HepG2 (cell line): ENCODE measurements at regions not wholly inside any gene's neighbourhood (a gene's known extent, or its start where the extent isn't known, plus 50 kb on each side); places are given as distances from the start of the nearest gene placed in this dataset.

Source experiments
- ATAC-seq: fragments of 200-7000 bp; cut with Tn5 transposase; 3 replicates; pipeline ENCODE4 v1.9.1; 2020; ENCODE audit warnings: mild to moderate bottlenecking, moderate library complexity
- BruUV-seq: library from RNA; stranded (reverse); fragments of 400-500 nt; replicated peaks from 2 replicates; lab custom pipeline; 2021; lab: Mats Ljungman, UMichigan
- CTCF ChIA-PET: fragments of 300-600 bp; formaldehyde crosslinking; extraction: SDS; loops from one replicate; lab custom pipeline; 2021; ENCODE audit warnings: low total read pairs, inconsistent platforms, low intra/inter-chr PET ratio; lab: Yijun Ruan, JAX
- POLR2A ChIA-PET: fragments of 350-600 bp; sonication (Branson Sonifier 250); formaldehyde crosslinking; loops from one replicate; lab custom pipeline; 2020; ENCODE audit warnings: antibody characterized with exemption, inconsistent platforms; lab: Yijun Ruan, JAX
- DNase-seq: peaks from one replicate; pipeline ENCODE4 v3.0.0-alpha.2; 2015; ENCODE audit warnings: low spot score
- FAIRE-seq: peaks from 3 replicates; lab custom pipeline; 2011; peaks lifted over from hg19 to GRCh38; lab: Jason Lieb, UNC
- H2AFZ ChIP-seq: one replicate; pipeline ENCODE4 v1.6.1; 2011; ENCODE audit warnings: low read length, inconsistent platforms
- H3K27ac ChIP-seq: fragments of 300-600 bp; 3 replicates; pipeline ENCODE4 v1.8.0; 2011; ENCODE audit warnings: mixed run types, mild to moderate bottlenecking, mixed read lengths, low read length, inconsistent platforms; ENCODE audit not compliant: insufficient read depth; ENCODE audit errors: extremely low read length
- H3K27me3 ChIP-seq, 2 experiments: fragments of 200-600 bp in 1 of 2; 2 replicates in 1 of 2; 3 replicates in 1 of 2; pipeline versions ENCODE4 v1.6.0 to v1.8.0; 2011; ENCODE audit warnings: low read length in 2 of 2, mild to moderate bottlenecking in 2 of 2, moderate library complexity in 2 of 2, inconsistent platforms in 1 of 2; ENCODE audit not compliant: insufficient read depth in 2 of 2, control insufficient read depth in 1 of 2
- H3K36me3 ChIP-seq, 2 experiments: fragments of 200-600 bp in 1 of 2; replicated peaks in 1 of 2; 2 replicates in 1 of 2; 3 replicates in 1 of 2; pipeline versions ENCODE4 v1.5.1 to v1.8.0; 2011; ENCODE audit warnings: low read length in 2 of 2, inconsistent platforms in 1 of 2; ENCODE audit not compliant: insufficient read depth in 2 of 2, control insufficient read depth in 1 of 2
- H3K4me1 ChIP-seq: 2 replicates; pipeline ENCODE4 v1.5.1; 2012; ENCODE audit warnings: low read length, inconsistent platforms; ENCODE audit not compliant: insufficient read depth
- H3K4me2 ChIP-seq: 2 replicates; pipeline ENCODE4 v1.6.0; 2011; ENCODE audit warnings: low read depth, low read length, inconsistent platforms
- H3K4me3 ChIP-seq, 3 experiments: fragments of 200-600 bp in 1 of 3; sonication (generic), shearing (Covaris generic) in 1 of 3; replicated peaks in 1 of 3; 2 replicates each; pipeline ENCODE4 v1.5.1; 2011 to 2016; ENCODE audit warnings: low read length in 3 of 3, inconsistent platforms in 2 of 3, low read depth in 2 of 3, mild to moderate bottlenecking in 2 of 3, control low read depth in 1 of 3, mixed read lengths in 1 of 3; ENCODE audit not compliant: insufficient read depth in 1 of 3
- H3K79me2 ChIP-seq: one replicate; pipeline ENCODE4 v1.6.1; 2011; ENCODE audit warnings: low read length, inconsistent platforms; ENCODE audit not compliant: insufficient read depth
- H3K9ac ChIP-seq: 2 replicates; pipeline ENCODE4 v1.6.0; 2011; ENCODE audit warnings: mild to moderate bottlenecking, low read depth, low read length, inconsistent platforms; ENCODE audit not compliant: insufficient read depth
- H3K9me3 ChIP-seq: 2 replicates; pipeline ENCODE4 v1.5.1; 2012; ENCODE audit warnings: mild to moderate bottlenecking, low read length
- H4K20me1 ChIP-seq: 2 replicates; pipeline ENCODE4 v1.6.0; 2011; ENCODE audit warnings: inconsistent platforms, mild to moderate bottlenecking, low read length, moderate library complexity; ENCODE audit not compliant: insufficient read depth
- CREB1 ChIP-seq, 2 experiments: fragments of 450-650 bp in 1 of 2; IDR thresholded peaks; 2 replicates each; pipeline ENCODE4 v1.6.1; 2016 to 2017; ENCODE audit warnings: control low read depth in 1 of 2, mild to moderate bottlenecking in 1 of 2, missing compliant biosample characterization in 1 of 2, missing genetic modification characterization in 1 of 2
- GTF3A ChIP-seq: sonication (generic); formaldehyde crosslinking; conservative IDR thresholded peaks from 2 replicates; pipeline ENCODE4 v1.4.0; 2020; ENCODE audit warnings: mild to moderate bottlenecking, missing genetic modification reagents
- MAFF ChIP-seq: IDR thresholded peaks from 2 replicates; pipeline ENCODE4 v1.6.1; 2011; ENCODE audit warnings: low read depth, low read length, improper control_type of control experiment
- MAFK ChIP-seq, 2 experiments: IDR thresholded peaks in 1 of 2; conservative IDR thresholded peaks in 1 of 2; 2 replicates each; pipeline ENCODE4 v1.6.1; 2011; ENCODE audit warnings: improper control_type of control experiment in 2 of 2, low read length in 2 of 2
- ZNF674 ChIP-seq: sonication (generic); formaldehyde crosslinking; IDR thresholded peaks from 2 replicates; pipeline ENCODE4 v1.5.0; 2020; ENCODE audit warnings: low read depth, mild to moderate bottlenecking, missing genetic modification reagents
- WGBS: methylation state at CpG from one replicate; pipeline ENCODE4 v1.1.6; 2017; ENCODE audit warnings: low lambda C conversion rate; 5-methylcytosine and 5-hydroxymethylcytosine counted together
- in situ Hi-C: cut with HindIII; loops from 2 replicates; pipeline ENCODE4 v1.10.0; 2017; ENCODE audit warnings: low pct_unique_long_range_greater_than_20kb; ENCODE audit not compliant: extremely low pct_ligation_motif_present
- intact Hi-C: fragments of 100-400 bp; cut with micrococcal nuclease; formaldehyde crosslinking; loops from one replicate; pipeline ENCODE4 v1.10.0; 2022; ENCODE audit not compliant: unreplicated experiment

- H3K4me1 ChIP-seq = no peaks in the 10 kb centered on the region
- in situ Hi-C loops = no loop called here
- H3K9me3 ChIP-seq = no peaks in the 10 kb centered on the region
- BruUV-seq = no TSS peak
- intact Hi-C loops = no loop called here
- H3K27me3 ChIP-seq = peaks cover 0 to 9% of the 10 kb centered on the region in 2 experiments; a peak in 4 of 5 replicates
- H3K27ac ChIP-seq = no peak overlapping the region
- ChIA-PET CTCF (no interaction called here), POLR2A (no interaction called here)
- ATAC-seq (no peak), FAIRE-seq (no peak), DNase-seq (no peak)
- no peaks in the 10 kb centered on the region for H3K79me2 ChIP-seq
- no peak overlapping the region for H3K4me3 ChIP-seq
- no peak overlapping the region for H3K4me2 ChIP-seq
- TF ChIP-seq GTF3A (no peak), MAFK (conservative IDR thresholded peaks at IDR 0.05 in 1 of 2, IDR thresholded peaks at IDR 0.05 in 1 of 2; ENCODE audit: low read length in 2 of 2) (peak; percentile 93), MAFF (peak; percentile 92)
- H2AFZ ChIP-seq = no peak overlapping the region
- no peak overlapping the region for H3K9ac ChIP-seq
- 44% methylated on average over 20 of the region's 20 CpGs for WGBS
- H4K20me1 ChIP-seq = no peaks in the 10 kb centered on the region
- H3K36me3 ChIP-seq = no peaks in the 10 kb centered on the region
These were observed 319.7 kb upstream of the MYT1L start for GRCh38 chr2:2650608-2651375.

- H3K27ac ChIP-seq = no peak overlapping the region
- H3K4me3 ChIP-seq = no peak overlapping the region
- H3K27me3 ChIP-seq = peaks cover 0 to 3% of the 10 kb centered on the region in 2 experiments; a peak in 4 of 5 replicates
- no peak for DNase-seq
- no peaks in the 10 kb centered on the region for H3K36me3 ChIP-seq
- POLR2A ChIA-PET = no interaction called here
- H4K20me1 ChIP-seq = no peaks in the 10 kb centered on the region
- FAIRE-seq = no peak
- intact Hi-C loops = no loop called here
- no peak overlapping the region for H3K9ac ChIP-seq
- no peak for ATAC-seq
- 41% methylated on average over 36 of the region's 36 CpGs for WGBS
- no peaks in the 10 kb centered on the region for H3K79me2 ChIP-seq
- no peaks in the 10 kb centered on the region for H3K9me3 ChIP-seq
- in situ Hi-C loops = no loop called here
- CTCF ChIA-PET = no interaction called here
- H3K4me1 ChIP-seq = no peaks in the 10 kb centered on the region
- H2AFZ ChIP-seq = no peak overlapping the region
- TF ChIP-seq CREB1 (IDR thresholded peaks at IDR 0.05) = 0 out of 2 replicates have a peak, but pooled peaks have one; percentile 37
- no peak for TF ChIP-seq CREB1 (CRISPR knock-in tag; IDR thresholded peaks at IDR 0.05)
- no peak for TF ChIP-seq ZNF674 (CRISPR knock-in tag)
- no peak overlapping the region for H3K4me2 ChIP-seq
- BruUV-seq = no TSS peak
These were observed 318.3 kb upstream of the MYT1L start for GRCh38 chr2:2649109-2650072.
